IMR-90 (cell line): ENCODE measurements at regions not wholly inside any gene's neighbourhood (a gene's known extent, or its start where the extent isn't known, plus 50 kb on each side); places are given as distances from the start of the nearest gene placed in this dataset.

Source experiments
- ATAC-seq: fragments of 200-7000 bp; cut with Tn5 transposase; 2 replicates; pipeline ENCODE4 v1.9.1; 2020; ENCODE audit warnings: low read depth, mild to moderate bottlenecking, moderate library complexity
- BruUV-seq: library from RNA; stranded (reverse); fragments of 400-500 nt; replicated peaks from 2 replicates; lab custom pipeline; 2021; lab: Mats Ljungman, UMichigan
- CTCF ChIA-PET: fragments of 300-600 bp; formaldehyde crosslinking; extraction: SDS; loops from one replicate; lab custom pipeline; 2021; ENCODE audit warnings: antibody characterized with exemption; lab: Yijun Ruan, JAX
- POLR2A ChIA-PET: fragments of 300-600 bp; sonication (Branson Sonifier 250); formaldehyde crosslinking; loops from one replicate; lab custom pipeline; 2022; ENCODE audit warnings: antibody characterized with exemption; ENCODE audit not compliant: unreplicated experiment; lab: Charles Lee
- DNase-seq: peaks from one replicate; pipeline ENCODE4 v3.0.0; 2013
- H2AFZ ChIP-seq: replicated peaks from 2 replicates; pipeline ENCODE3; 2013; ENCODE audit warnings: low read length, mild to moderate bottlenecking; ENCODE audit not compliant: poor library complexity
- H2AK5ac ChIP-seq: 2 replicates; pipeline ENCODE4 v1.6.1; 2013; ENCODE audit warnings: low read depth, low read length, inconsistent platforms
- H2AK9ac ChIP-seq: replicated peaks from 2 replicates; pipeline ENCODE3; 2013; ENCODE audit warnings: mild to moderate bottlenecking, low read depth, low read length, moderate library complexity; ENCODE audit not compliant: poor library complexity
- H2BK120ac ChIP-seq: 2 replicates; pipeline ENCODE4 v1.6.1; 2013; ENCODE audit warnings: low read depth, low read length, inconsistent platforms
- H2BK15ac ChIP-seq: 3 replicates; pipeline ENCODE4 v1.6.1; 2013; ENCODE audit warnings: low read depth, low read length, inconsistent platforms
- H2BK20ac ChIP-seq: 2 replicates; pipeline ENCODE4 v1.6.1; 2013; ENCODE audit warnings: low read depth, mild to moderate bottlenecking, inconsistent platforms, low read length, moderate library complexity
- H2BK5ac ChIP-seq: 2 replicates; pipeline ENCODE4 v1.6.1; 2013; ENCODE audit warnings: mild to moderate bottlenecking, low read depth, low read length, inconsistent platforms; ENCODE audit not compliant: poor library complexity, severe bottlenecking
- H3K14ac ChIP-seq: replicated peaks from 2 replicates; pipeline ENCODE4 v1.6.1; 2013; ENCODE audit warnings: low read depth, low read length, inconsistent platforms
- H3K18ac ChIP-seq: 2 replicates; pipeline ENCODE4 v1.6.1; 2013; ENCODE audit warnings: low read depth, low read length, control low read depth
- H3K23ac ChIP-seq: 2 replicates; pipeline ENCODE4 v1.6.1; 2013; ENCODE audit warnings: low read depth, low read length, inconsistent platforms
- H3K27ac ChIP-seq: 2 replicates; pipeline ENCODE4 v1.5.1; 2013; ENCODE audit warnings: mild to moderate bottlenecking, control low read depth, low read length; ENCODE audit not compliant: insufficient read depth
- H3K27me3 ChIP-seq: 2 replicates; pipeline ENCODE4 v1.6.1; 2013; ENCODE audit warnings: low read length; ENCODE audit not compliant: control insufficient read depth, insufficient read depth
- H3K36me3 ChIP-seq: 2 replicates; pipeline ENCODE4 v1.6.1; 2013; ENCODE audit warnings: low read length, mixed read lengths; ENCODE audit not compliant: control insufficient read depth, insufficient read depth
- H3K4ac ChIP-seq: 2 replicates; pipeline ENCODE4 v1.6.1; 2013; ENCODE audit warnings: low read depth, low read length, inconsistent platforms
- H3K4me1 ChIP-seq: 2 replicates; pipeline ENCODE4 v1.6.1; 2013; ENCODE audit warnings: low read length, mixed read lengths; ENCODE audit not compliant: control insufficient read depth, insufficient read depth
- H3K4me2 ChIP-seq: 2 replicates; pipeline ENCODE4 v1.6.1; 2013; ENCODE audit warnings: low read depth, mild to moderate bottlenecking, control low read depth, low read length, moderate library complexity
- H3K4me3 ChIP-seq: 2 replicates; pipeline ENCODE4 v1.5.1; 2013; ENCODE audit warnings: low read depth, mild to moderate bottlenecking, control low read depth, low read length, moderate library complexity; ENCODE audit not compliant: insufficient read depth
- H3K56ac ChIP-seq: 2 replicates; pipeline ENCODE4 v1.6.1; 2013; ENCODE audit warnings: low read length, inconsistent platforms; ENCODE audit not compliant: insufficient read depth; ENCODE audit errors: extremely low read depth
- H3K79me1 ChIP-seq, 2 experiments: 2 replicates each; pipeline ENCODE4 v1.6.1; 2013; ENCODE audit warnings: low read length in 2 of 2, inconsistent platforms in 1 of 2, low read depth in 1 of 2
- H3K9ac ChIP-seq: 2 replicates; pipeline ENCODE4 v1.6.1; 2013; ENCODE audit warnings: low read depth, low read length, control low read depth
- H3K9me1 ChIP-seq: 2 replicates; pipeline ENCODE4 v1.6.1; 2013; ENCODE audit warnings: low read length, inconsistent platforms; ENCODE audit not compliant: insufficient read depth
- H3K9me3 ChIP-seq: 2 replicates; pipeline ENCODE4 v1.6.1; 2013; ENCODE audit warnings: low read length; ENCODE audit not compliant: control insufficient read depth, insufficient read depth
- H4K20me1 ChIP-seq: 2 replicates; pipeline ENCODE4 v1.6.1; 2013; ENCODE audit warnings: low read length, inconsistent platforms; ENCODE audit not compliant: insufficient read depth
- H4K5ac ChIP-seq: 2 replicates; pipeline ENCODE4 v1.6.1; 2013; ENCODE audit warnings: mild to moderate bottlenecking, low read depth, low read length, control low read depth
- H4K8ac ChIP-seq, 2 experiments: 2 replicates each; pipeline ENCODE4 v1.6.1; 2013; ENCODE audit warnings: low read depth in 2 of 2, low read length in 2 of 2, control low read depth in 1 of 2, inconsistent platforms in 1 of 2
- H4K91ac ChIP-seq: 2 replicates; pipeline ENCODE4 v1.6.1; 2013; ENCODE audit warnings: low read depth, low read length, inconsistent platforms; ENCODE audit not compliant: insufficient read depth
- BHLHE40 ChIP-seq: fragments of 150-350 bp; IDR thresholded peaks from 2 replicates; pipeline ENCODE4 v1.6.1; 2016; ENCODE audit warnings: mild to moderate bottlenecking, low read depth, low read length
- CEBPB ChIP-seq: IDR thresholded peaks from 2 replicates; pipeline ENCODE4 v1.6.1; 2012; ENCODE audit warnings: low read depth, low read length, improper control_type of control experiment
- CHD1 ChIP-seq: IDR thresholded peaks from 2 replicates; pipeline ENCODE4 v1.6.1; 2012; ENCODE audit warnings: low read depth, low read length, improper control_type of control experiment
- CTCF ChIP-seq: conservative IDR thresholded peaks from 2 replicates; pipeline ENCODE4 v1.5.1; 2012; ENCODE audit warnings: mild to moderate bottlenecking, low read depth, low read length, improper control_type of control experiment
- FOS ChIP-seq: fragments of 150-350 bp; IDR thresholded peaks from 2 replicates; pipeline ENCODE4 v1.6.1; 2016; ENCODE audit warnings: low read depth, low read length
- MAFK ChIP-seq: IDR thresholded peaks from 2 replicates; pipeline ENCODE4 v1.6.1; 2012; ENCODE audit warnings: low read depth, low read length, improper control_type of control experiment
- MAZ ChIP-seq: IDR thresholded peaks from 2 replicates; pipeline ENCODE4 v1.6.1; 2012; ENCODE audit warnings: low read depth, mild to moderate bottlenecking, low read length, improper control_type of control experiment, moderate library complexity, borderline replicate concordance
- MXI1 ChIP-seq: IDR thresholded peaks from 2 replicates; pipeline ENCODE4 v1.6.1; 2012; ENCODE audit warnings: low read depth, mild to moderate bottlenecking, low read length, moderate library complexity, borderline replicate concordance
- NFE2L2 ChIP-seq: fragments of 150-350 bp; IDR thresholded peaks from 2 replicates; pipeline ENCODE4 v1.6.1; 2016; ENCODE audit warnings: low read depth, mild to moderate bottlenecking, low read length
- POLR2A ChIP-seq: IDR thresholded peaks from 2 replicates; pipeline ENCODE4 v1.6.1; 2012; ENCODE audit warnings: mild to moderate bottlenecking, low read depth, low read length
- RAD21 ChIP-seq: IDR thresholded peaks from 2 replicates; pipeline ENCODE4 v1.6.1; 2012; ENCODE audit warnings: low read length, improper control_type of control experiment
- RCOR1 ChIP-seq: IDR thresholded peaks from 2 replicates; pipeline ENCODE4 v1.6.1; 2012; ENCODE audit warnings: mild to moderate bottlenecking, low read length, improper control_type of control experiment; ENCODE audit not compliant: insufficient replicate concordance
- RFX5 ChIP-seq: IDR thresholded peaks from 2 replicates; pipeline ENCODE4 v1.8.0; 2012; ENCODE audit warnings: low read depth, mild to moderate bottlenecking, low read length, moderate library complexity
- SMC3 ChIP-seq: fragments of 150-350 bp; IDR thresholded peaks from 2 replicates; pipeline ENCODE4 v1.6.1; 2016; ENCODE audit warnings: low read depth, mild to moderate bottlenecking, antibody characterized with exemption, low read length, moderate library complexity
- WGBS, 2 experiments: methylation state at CpG; one replicate each; pipeline versions ENCODE4 v1.1.5 to v1.1.7; 2013; ENCODE audit warnings: missing lambda C conversion rate in 2 of 2; ENCODE audit not compliant: insufficient read length in 1 of 2; ENCODE audit errors: extremely low coverage in 2 of 2; 5-methylcytosine and 5-hydroxymethylcytosine counted together
- dilution Hi-C: fragments of 300-500 bp; cut with HindIII; formaldehyde crosslinking; loops from one replicate; pipeline ENCODE4 v1.14.3; 2018; ENCODE audit warnings: low sequenced_read_pairs; ENCODE audit not compliant: unreplicated experiment
- in situ Hi-C: fragments of 300-500 bp; cut with MboI; formaldehyde crosslinking; loops from 3 replicates; pipeline ENCODE4 v1.14.3; 2019; ENCODE audit warnings: low sequenced_read_pairs, inconsistent platforms, mixed read lengths
- intact Hi-C: fragments of 100-400 bp; cut with micrococcal nuclease; formaldehyde crosslinking; loops from 2 replicates; pipeline ENCODE4 v1.10.0; 2022
- TF ChIP-seq, protein P1 (sequence below): fragments of 150-350 bp; IDR thresholded peaks from 2 replicates; pipeline ENCODE4 v1.6.1; 2017; ENCODE audit warnings: mild to moderate bottlenecking, antibody characterized with exemption, low read length, low read depth
- TF ChIP-seq, protein P2 (sequence below): fragments of 150-350 bp; IDR thresholded peaks from 2 replicates; pipeline ENCODE4 v1.6.1; 2016; ENCODE audit warnings: low read depth, mild to moderate bottlenecking, low read length, moderate library complexity, borderline replicate concordance

DNA sequence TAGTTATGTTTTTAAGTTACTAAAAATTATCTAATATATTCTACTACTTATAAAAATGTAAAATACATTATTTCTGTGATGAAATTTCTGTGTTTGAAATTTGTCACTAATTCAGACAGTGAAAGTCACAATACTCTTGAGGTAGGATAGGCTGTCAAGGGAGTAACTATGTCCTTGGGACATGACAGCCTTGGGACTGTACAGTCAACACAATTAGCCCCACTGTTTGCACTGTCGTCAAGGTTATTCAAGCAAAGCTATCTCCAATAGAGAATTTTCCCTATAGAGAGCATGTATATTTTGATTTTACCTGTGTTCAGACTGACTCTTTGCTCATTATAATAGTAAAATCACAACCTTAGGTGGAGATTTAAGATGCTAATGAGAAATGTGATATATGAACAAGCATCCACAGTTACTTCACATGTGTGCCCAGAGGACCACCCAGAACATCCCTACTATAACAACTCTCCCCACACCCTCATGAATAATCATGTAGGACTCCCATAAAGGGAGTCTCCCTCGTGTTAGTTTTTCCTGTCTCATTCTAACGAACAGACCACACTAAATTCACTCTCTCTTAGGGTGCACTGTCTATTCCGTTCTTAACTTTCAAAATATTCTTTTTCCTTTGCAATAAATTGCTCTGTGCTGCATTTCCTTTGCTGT is 1476.3 kb upstream of the CADM2 start:
- Histone ChIP-seq H3K4me3 (no peak overlapping the region), H3K23ac (no peak overlapping the region), H3K14ac (no peak overlapping the region), H3K4ac (no peak overlapping the region), H3K36me3 (no peaks in the 10 kb centered on the region), H3K18ac (no peak overlapping the region), H2BK20ac (no peak overlapping the region), H3K9me1 (no peaks in the 10 kb centered on the region), H3K27me3 (no peaks in the 10 kb centered on the region), H2AFZ (no peak overlapping the region), H4K20me1 (no peaks in the 10 kb centered on the region), H3K9me3 (0 out of 2 replicates have a peak, but pooled peaks cover 1% of the 10 kb centered on the region), H2AK9ac (no peak overlapping the region), H3K9ac (no peak overlapping the region), H3K79me1 (no peaks in the 10 kb centered on the region), H2BK15ac (no peak overlapping the region), H2AK5ac (no peak overlapping the region), H3K4me2 (no peak overlapping the region), H3K4me1 (no peaks in the 10 kb centered on the region), H2BK5ac (no peak overlapping the region), H3K27ac (no peak overlapping the region), H3K56ac (no peak overlapping the region), H2BK120ac (no peak overlapping the region), H4K8ac (no peak overlapping the region), H4K91ac (no peak overlapping the region), H4K5ac (no peak overlapping the region)
- ATAC-seq, result no peak
- no peak for TF ChIP-seq CHD1
- TF ChIP-seq RCOR1, result no peak
- TF ChIP-seq, protein P1, sequence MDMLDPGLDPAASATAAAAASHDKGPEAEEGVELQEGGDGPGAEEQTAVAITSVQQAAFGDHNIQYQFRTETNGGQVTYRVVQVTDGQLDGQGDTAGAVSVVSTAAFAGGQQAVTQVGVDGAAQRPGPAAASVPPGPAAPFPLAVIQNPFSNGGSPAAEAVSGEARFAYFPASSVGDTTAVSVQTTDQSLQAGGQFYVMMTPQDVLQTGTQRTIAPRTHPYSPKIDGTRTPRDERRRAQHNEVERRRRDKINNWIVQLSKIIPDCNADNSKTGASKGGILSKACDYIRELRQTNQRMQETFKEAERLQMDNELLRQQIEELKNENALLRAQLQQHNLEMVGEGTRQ, result no peak
- no peak for TF ChIP-seq CEBPB
- TF ChIP-seq RAD21, result no peak
- TF ChIP-seq, protein P2, sequence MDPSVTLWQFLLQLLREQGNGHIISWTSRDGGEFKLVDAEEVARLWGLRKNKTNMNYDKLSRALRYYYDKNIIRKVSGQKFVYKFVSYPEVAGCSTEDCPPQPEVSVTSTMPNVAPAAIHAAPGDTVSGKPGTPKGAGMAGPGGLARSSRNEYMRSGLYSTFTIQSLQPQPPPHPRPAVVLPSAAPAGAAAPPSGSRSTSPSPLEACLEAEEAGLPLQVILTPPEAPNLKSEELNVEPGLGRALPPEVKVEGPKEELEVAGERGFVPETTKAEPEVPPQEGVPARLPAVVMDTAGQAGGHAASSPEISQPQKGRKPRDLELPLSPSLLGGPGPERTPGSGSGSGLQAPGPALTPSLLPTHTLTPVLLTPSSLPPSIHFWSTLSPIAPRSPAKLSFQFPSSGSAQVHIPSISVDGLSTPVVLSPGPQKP, result no peak
- no peak for TF ChIP-seq FOS
- TF ChIP-seq RFX5, result no peak
- no peak for TF ChIP-seq MAFK
- TF ChIP-seq MAZ, result no peak
- TF ChIP-seq CTCF, result no peak
- no peak for TF ChIP-seq MXI1
- TF ChIP-seq POLR2A, result no peak
- no peak for TF ChIP-seq BHLHE40
- TF ChIP-seq NFE2L2, result no peak
- TF ChIP-seq SMC3, result no peak
- in situ Hi-C loops (no loop called here), dilution Hi-C loops (no loop called here), intact Hi-C loops (no loop called here)
- no TSS peak for BruUV-seq
- whole genome bisulfite sequencing, 2 experiments, result no CpG with 5 or more reads among the region's 4 CpGs
- CTCF ChIA-PET, result no interaction called here
- POLR2A ChIA-PET, result no interaction called here
- DNase-seq, result no peak
